ENCODE measurements at regions not wholly inside any gene's neighbourhood (a gene's known extent, or its start where the extent isn't known, plus 50 kb on each side); places are given as distances from the start of the nearest gene placed in this dataset.

- Histone ChIP-seq H3K4me3 (no peak overlapping the region), H3K27me3 (peaks cover 14% of the 10 kb centered on the region), H3K36me3 (no peaks in the 10 kb centered on the region), H3K27ac (no peak overlapping the region), H3K9me3 (no peaks in the 10 kb centered on the region), H3K4me1 (peaks cover 0 to 11% (median 5%) of the 10 kb centered on the region in 3 donors)
- 73 to 75% methylated on average over 6 to 7 of the region's 7 CpGs for WGBS, 2 donors (ENCODE audit: low coverage in 1 of 2)
- TF ChIP-seq CTCF (IDR thresholded peaks at IDR 0.05) (no peak), POLR2AphosphoS5 (IDR thresholded peaks at IDR 0.05) (no peak), POLR2A (IDR thresholded peaks at IDR 0.05) (no peak), EP300 (IDR thresholded peaks at IDR 0.05) (no peak)
- ATAC-seq: no peak
Measured at GRCh38 chr11:19403196-19403895, 162.6 kb upstream of the E2F8 start.

- Histone ChIP-seq H3K36me3 (no peaks in the 10 kb centered on the region), H3K4me1 (peaks cover 0 to 11% (median 5%) of the 10 kb centered on the region in 3 donors), H3K27me3 (no peaks in the 10 kb centered on the region), H3K9me3 (no peaks in the 10 kb centered on the region), H3K27ac (no peak overlapping the region), H3K4me3 (no peak overlapping the region)
- 85% methylated on average over 5 of the region's 5 CpGs; no CpG with 5 or more reads in 1 of the 2 donors for WGBS, 2 donors (ENCODE audit: low coverage in 1 of 2)
- ATAC-seq: no peak
- TF ChIP-seq POLR2AphosphoS5 (IDR thresholded peaks at IDR 0.05): no peak
- no peak for TF ChIP-seq CTCF (IDR thresholded peaks at IDR 0.05)
- TF ChIP-seq POLR2A (IDR thresholded peaks at IDR 0.05): no peak
- no peak for TF ChIP-seq EP300 (IDR thresholded peaks at IDR 0.05)
Measured at GRCh38 chr11:19400296-19400695, 159.6 kb upstream of the E2F8 start.

- no peaks in the 10 kb centered on the region for H3K9me3 ChIP-seq
- H3K4me3 ChIP-seq: no peak overlapping the region
- H3K4me1 ChIP-seq: peaks cover 0 to 11% (median 5%) of the 10 kb centered on the region in 3 donors
- peak overlapping the region in 3 of 4 donors; percentile 39 to 54 (median 43) for H3K27ac ChIP-seq
- TF ChIP-seq POLR2AphosphoS5 (IDR thresholded peaks at IDR 0.05): peak; percentile 70
- TF ChIP-seq POLR2A (IDR thresholded peaks at IDR 0.05): no peak
- H3K27me3 ChIP-seq: no peaks in the 10 kb centered on the region
- 13 to 16% methylated on average over 7 to 9 of the region's 9 CpGs for WGBS, 2 donors (ENCODE audit: low coverage in 1 of 2)
- peak; percentile 81 for ATAC-seq
- no peaks in the 10 kb centered on the region for H3K36me3 ChIP-seq
Measured at GRCh38 chr11:19398772-19399527, 158.2 kb upstream of the E2F8 start.

- no peaks in the 10 kb centered on the region for H3K27me3 ChIP-seq
- H3K27ac ChIP-seq: peak overlapping the region in 3 of 4 donors; percentile 39 to 54 (median 43)
- H3K4me3 ChIP-seq: no peak overlapping the region
- peak; percentile 29 for ATAC-seq
- no peak for TF ChIP-seq POLR2AphosphoS5 (IDR thresholded peaks at IDR 0.05)
- TF ChIP-seq CTCF (IDR thresholded peaks at IDR 0.05): no peak
- TF ChIP-seq EP300 (IDR thresholded peaks at IDR 0.05): no peak
- TF ChIP-seq POLR2A (IDR thresholded peaks at IDR 0.05): no peak
- no peaks in the 10 kb centered on the region for H3K36me3 ChIP-seq
- 69 to 76% methylated on average over 4 to 5 of the region's 5 CpGs for WGBS, 2 donors (ENCODE audit: low coverage in 1 of 2)
- H3K4me1 ChIP-seq: peaks cover 0 to 11% (median 5%) of the 10 kb centered on the region in 3 donors
- H3K9me3 ChIP-seq: no peaks in the 10 kb centered on the region
Measured at GRCh38 chr11:19398273-19398672, 157.5 kb upstream of the E2F8 start.

- WGBS, 2 donors (ENCODE audit: low coverage in 1 of 2): 0 to 55% methylated on average over 1 to 3 of the region's 3 CpGs
- H3K9me3 ChIP-seq: no peaks in the 10 kb centered on the region
- H3K4me1 ChIP-seq: peaks cover 0 to 11% (median 5%) of the 10 kb centered on the region in 3 donors
- no peak for ATAC-seq
- H3K27ac ChIP-seq: no peak overlapping the region
- TF ChIP-seq POLR2A (IDR thresholded peaks at IDR 0.05): no peak
- no peak for TF ChIP-seq POLR2AphosphoS5 (IDR thresholded peaks at IDR 0.05)
- TF ChIP-seq EP300 (IDR thresholded peaks at IDR 0.05): no peak
- no peak for TF ChIP-seq CTCF (IDR thresholded peaks at IDR 0.05)
- no peak overlapping the region for H3K4me3 ChIP-seq
- H3K36me3 ChIP-seq: no peaks in the 10 kb centered on the region
- no peaks in the 10 kb centered on the region for H3K27me3 ChIP-seq
Measured at GRCh38 chr11:19395050-19395449, 154.3 kb upstream of the E2F8 start.

Measured in gastroesophageal sphincter (tissue), 4 donors.